GM12801 (cell line): ENCODE measurements at regions not wholly inside any gene's neighbourhood (a gene's known extent, or its start where the extent isn't known, plus 50 kb on each side); places are given as distances from the start of the nearest gene placed in this dataset.

Experiments
- CTCF ChIP-seq: IDR thresholded peaks from one replicate; pipeline ENCODE4 v1.5.1; 2011; ENCODE audit warnings: control low read depth; ENCODE audit not compliant: insufficient read length; ENCODE audit errors: extremely low read depth

DNA sequence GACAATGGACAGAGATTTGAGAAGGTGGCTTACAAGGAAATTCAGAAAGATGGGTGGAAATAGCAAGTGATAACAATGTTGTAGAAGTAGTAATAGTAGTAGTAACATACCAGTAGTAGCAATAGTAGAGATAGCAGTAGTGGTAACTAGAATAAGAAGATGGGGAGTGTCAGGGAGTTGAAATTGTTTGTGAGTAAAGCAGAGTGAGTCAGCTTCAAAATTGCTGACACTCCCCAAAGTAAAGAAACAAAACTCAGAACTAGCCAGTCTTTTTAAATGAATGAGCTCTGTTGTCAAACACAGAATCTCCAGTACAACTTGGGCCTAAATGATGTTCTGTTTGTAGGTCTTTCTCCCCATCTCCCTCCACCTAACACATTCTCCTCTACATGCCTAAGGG lies 1040.9 kb downstream of the CBLN2 start:
- no peak for TF ChIP-seq CTCF

GRCh38 chr18:71485611-71486010 lies 1058.5 kb downstream of the CBLN2 start:
- no peak for TF ChIP-seq CTCF

DNA sequence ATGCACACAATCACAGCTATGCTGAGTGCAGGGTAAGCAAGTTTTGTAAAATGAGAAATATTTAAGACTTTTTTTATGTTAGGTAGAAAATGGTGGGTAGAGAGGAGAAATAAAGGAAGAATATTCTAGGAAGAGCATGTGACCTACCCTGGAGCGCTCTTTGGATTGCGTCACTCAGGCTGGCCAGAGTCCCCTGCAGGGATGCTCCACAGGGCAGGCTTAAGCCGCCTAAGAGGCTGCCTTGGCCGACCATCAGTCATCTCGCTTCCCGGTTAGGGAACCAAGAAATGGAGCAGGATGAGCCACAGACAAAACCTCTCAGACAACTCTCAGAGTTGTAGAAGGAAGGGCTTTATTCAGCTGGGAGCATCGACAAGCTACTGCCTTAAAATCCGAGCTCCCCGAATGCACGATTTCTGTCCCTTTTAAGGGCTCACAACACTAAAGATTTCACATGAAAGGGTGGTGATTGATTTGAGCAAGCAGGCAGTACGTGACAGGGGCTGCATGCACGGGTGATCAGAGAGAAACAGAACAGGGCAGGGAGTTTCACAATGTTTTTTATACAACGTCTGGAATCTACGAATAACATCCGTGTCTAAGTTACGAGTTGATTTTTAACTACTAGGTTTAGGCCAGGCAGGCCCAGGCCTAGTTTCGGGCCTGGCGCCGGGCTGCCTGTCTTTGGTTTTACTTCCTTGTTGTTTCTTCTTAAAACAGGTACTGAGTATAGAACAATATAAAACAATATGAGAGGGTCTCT lies 1072.0 kb downstream of the CBLN2 start:
- TF ChIP-seq CTCF = no peak

GRCh38 chr18:71456206-71456605 lies 1087.9 kb downstream of the CBLN2 start:
- TF ChIP-seq CTCF = no peak

DNA sequence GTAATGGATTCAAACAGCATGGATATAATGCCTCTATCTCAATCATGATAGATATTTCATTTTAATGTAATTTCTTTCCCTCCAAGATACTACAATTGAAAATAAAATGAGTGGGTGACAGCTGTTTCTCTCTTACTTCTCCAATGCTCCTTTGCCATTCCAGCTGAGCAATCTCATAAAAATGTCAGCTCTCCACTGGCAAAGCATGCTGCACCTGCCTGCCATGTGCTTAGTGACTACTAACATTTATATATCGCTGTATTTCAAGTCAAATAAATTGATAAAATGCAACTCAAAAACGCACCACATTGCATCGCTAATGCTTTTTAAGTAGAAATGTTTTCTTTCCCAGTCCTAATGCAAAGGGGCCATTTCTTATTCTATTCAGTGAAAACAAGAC lies 1093.9 kb downstream of the CBLN2 start:
- TF ChIP-seq CTCF = no peak

DNA sequence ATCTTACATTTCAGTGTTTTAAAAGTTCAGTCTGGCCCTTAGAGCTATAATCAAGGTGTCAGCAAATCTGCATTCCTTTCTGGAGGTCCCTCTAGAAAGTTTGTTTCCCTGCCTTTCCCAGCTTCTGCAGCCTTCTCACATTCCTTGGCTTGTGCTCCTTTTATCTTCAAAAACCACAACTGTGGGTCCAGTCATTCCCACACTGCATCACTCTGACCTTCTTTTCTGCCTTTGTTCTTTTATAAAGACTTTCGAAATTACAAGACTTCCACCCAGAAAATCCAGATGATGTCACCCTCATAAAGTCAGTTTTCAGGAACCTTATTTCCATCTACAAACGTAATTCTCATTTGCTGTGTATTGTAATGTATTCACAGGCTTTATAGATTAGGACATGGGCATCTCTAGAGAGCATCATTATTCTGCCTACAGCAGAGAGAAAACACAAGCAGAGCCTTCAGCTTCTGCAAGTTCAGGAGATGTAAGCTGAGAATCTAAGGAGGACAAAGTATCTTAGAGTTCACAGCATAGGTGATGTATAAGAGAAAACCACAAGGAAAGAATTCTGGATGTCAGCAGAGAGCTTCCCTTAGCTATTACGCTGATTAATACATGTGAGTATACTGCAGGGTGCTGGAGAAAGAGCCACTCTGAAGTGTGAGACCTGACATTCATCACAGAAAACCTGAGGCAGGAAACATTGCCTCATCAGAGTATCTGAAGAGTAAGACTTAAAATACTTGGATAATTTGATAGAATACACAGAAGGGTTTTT lies 1100.2 kb downstream of the CBLN2 start:
- TF ChIP-seq CTCF = no peak

DNA sequence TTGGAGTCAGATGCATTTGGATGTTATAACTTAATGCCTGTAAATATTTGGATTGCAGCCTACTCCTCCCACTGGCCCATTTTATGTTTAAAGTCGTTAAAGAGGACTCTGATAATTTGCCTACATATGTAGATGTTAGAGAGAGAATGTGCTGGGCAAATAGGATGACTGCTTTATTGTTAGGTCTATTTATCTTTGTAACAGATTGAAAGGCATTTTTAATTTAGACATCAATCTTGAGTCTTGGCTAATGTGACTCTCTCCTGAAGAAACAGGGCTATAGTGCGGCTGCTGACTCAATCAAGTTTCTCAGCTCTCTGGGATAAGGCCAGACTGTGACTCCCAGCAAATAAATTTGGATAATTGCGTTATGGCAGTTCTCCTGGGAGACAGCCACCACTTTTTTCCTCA lies 1101.4 kb downstream of the CBLN2 start:
- TF ChIP-seq CTCF = no peak
